H1 (cell line): ENCODE measurements at regions not wholly inside any gene's neighbourhood (a gene's known extent, or its start where the extent isn't known, plus 50 kb on each side); places are given as distances from the start of the nearest gene placed in this dataset.

Experiments
- CTCF ChIA-PET: fragments of 300-600 bp; sonication (Branson Sonifier 250); formaldehyde crosslinking; loops from one replicate; lab custom pipeline; 2021; ENCODE audit not compliant: partially characterized antibody; lab: Charles Lee
- POLR2A ChIA-PET: fragments of 300-600 bp; sonication (Branson Sonifier 250); formaldehyde crosslinking; loops from one replicate; lab custom pipeline; 2021; ENCODE audit warnings: inconsistent platforms; ENCODE audit not compliant: partially characterized antibody; lab: Charles Lee
- DNase-seq, 2 experiments: peaks; one replicate each; pipeline versions ENCODE4 v3.0.0 to v3.0.0-alpha.2; 2010 to 2022; ENCODE audit warnings: low spot score in 2 of 2, low read depth in 1 of 2, mixed read lengths in 1 of 2
- FAIRE-seq: peaks from 2 replicates; lab custom pipeline; 2011; peaks lifted over from hg19 to GRCh38; lab: Jason Lieb, UNC
- H2AFZ ChIP-seq: 2 replicates; pipeline ENCODE4 v1.8.1; 2012; ENCODE audit warnings: low read length, inconsistent platforms
- H2AK5ac ChIP-seq: 2 replicates; pipeline ENCODE4 v1.6.1; 2013; ENCODE audit warnings: low read depth, low read length
- H2BK120ac ChIP-seq: replicated peaks from 2 replicates; pipeline ENCODE3; 2013; ENCODE audit warnings: low read depth, low read length, inconsistent platforms
- H2BK12ac ChIP-seq: 2 replicates; pipeline ENCODE4 v1.6.1; 2013; ENCODE audit warnings: low read depth, low read length
- H2BK15ac ChIP-seq: 2 replicates; pipeline ENCODE4 v1.6.1; 2013; ENCODE audit warnings: low read length
- H2BK20ac ChIP-seq: 2 replicates; pipeline ENCODE4 v1.6.1; 2013; ENCODE audit warnings: low read length
- H2BK5ac ChIP-seq: 2 replicates; pipeline ENCODE4 v1.6.1; 2013; ENCODE audit warnings: low read depth, low read length
- H3K14ac ChIP-seq: 2 replicates; pipeline ENCODE4 v1.6.1; 2013; ENCODE audit warnings: inconsistent platforms; ENCODE audit not compliant: insufficient read length
- H3K18ac ChIP-seq: 2 replicates; pipeline ENCODE4 v1.6.1; 2013; ENCODE audit warnings: low read length; ENCODE audit errors: extremely low read depth
- H3K23ac ChIP-seq: 2 replicates; pipeline ENCODE4 v1.6.1; 2013; ENCODE audit warnings: inconsistent platforms; ENCODE audit not compliant: insufficient read length
- H3K23me2 ChIP-seq: 2 replicates; pipeline ENCODE4 v1.6.1; 2013; ENCODE audit warnings: low read depth, low read length
- H3K27ac ChIP-seq: 2 replicates; pipeline ENCODE4 v1.6.1; 2011; ENCODE audit warnings: low read depth, low read length, inconsistent platforms
- H3K27me3 ChIP-seq, 4 experiments: replicated peaks in 1 of 4; 1 replicate in 1 of 4; 2 replicates in 3 of 4; pipeline versions ENCODE4 v1.6.1 to v1.8.1; 2011 to 2013; ENCODE audit warnings: low read length in 3 of 4, mild to moderate bottlenecking in 3 of 4, inconsistent platforms in 2 of 4, mixed read lengths in 2 of 4, moderate library complexity in 1 of 4; ENCODE audit not compliant: control insufficient read depth in 3 of 4, insufficient read depth in 3 of 4; ENCODE audit errors: extremely low read depth in 1 of 4
- H3K36me3 ChIP-seq, 4 experiments: 2 replicates each; pipeline versions ENCODE4 v1.6.1 to v1.8.1; 2011 to 2013; ENCODE audit warnings: mild to moderate bottlenecking in 4 of 4, low read length in 3 of 4, moderate library complexity in 2 of 4, control low read depth in 1 of 4, inconsistent platforms in 1 of 4; ENCODE audit not compliant: insufficient read depth in 4 of 4, control insufficient read depth in 2 of 4
- H3K4ac ChIP-seq: replicated peaks from 2 replicates; pipeline ENCODE3; 2013; ENCODE audit warnings: low read length, low read depth, mixed read lengths, inconsistent platforms; ENCODE audit not compliant: insufficient read length
- H3K4me1 ChIP-seq, 4 experiments: replicated peaks in 1 of 4; 1 replicate in 1 of 4; 2 replicates in 3 of 4; pipeline versions ENCODE4 v1.6.1 to v1.8.1; 2011 to 2013; ENCODE audit warnings: low read length in 3 of 4, inconsistent platforms in 2 of 4, mixed read lengths in 1 of 4; ENCODE audit not compliant: insufficient read depth in 4 of 4, control insufficient read depth in 3 of 4
- H3K4me2 ChIP-seq, 2 experiments: 2 replicates each; pipeline versions ENCODE4 v1.6.1 to v1.8.1; 2011 to 2013; ENCODE audit warnings: low read depth in 2 of 2, low read length in 2 of 2, control low read depth in 1 of 2, inconsistent platforms in 1 of 2, mild to moderate bottlenecking in 1 of 2; ENCODE audit not compliant: insufficient read depth in 1 of 2
- H3K4me3 ChIP-seq, 4 experiments: fragments of 200-600, 300-600 bp in 1 of 4; sonication (generic), shearing (Covaris generic), sonication (Bioruptor Twin) in 1 of 4; 2 replicates each; pipeline versions ENCODE4 v1.5.1 to v1.8.1; 2011 to 2016; ENCODE audit warnings: low read length in 4 of 4, low read depth in 3 of 4, control low read depth in 2 of 4, inconsistent platforms in 2 of 4, mild to moderate bottlenecking in 2 of 4, mixed read lengths in 1 of 4, moderate library complexity in 1 of 4; ENCODE audit not compliant: insufficient read depth in 2 of 4; ENCODE audit errors: extremely low read depth in 1 of 4
- H3K56ac ChIP-seq: replicated peaks from 2 replicates; pipeline ENCODE3; 2013; ENCODE audit warnings: low read depth, mild to moderate bottlenecking, mixed read lengths, low read length, inconsistent platforms; ENCODE audit not compliant: insufficient read length
- H3K79me1 ChIP-seq: 2 replicates; pipeline ENCODE4 v1.6.1; 2013; ENCODE audit warnings: low read depth, low read length, control low read depth
- H3K79me2 ChIP-seq, 2 experiments: 2 replicates each; pipeline versions ENCODE4 v1.6.1 to v1.8.1; 2012 to 2013; ENCODE audit warnings: low read length in 2 of 2, mild to moderate bottlenecking in 2 of 2, inconsistent platforms in 1 of 2; ENCODE audit not compliant: insufficient read depth in 2 of 2, control insufficient read depth in 1 of 2
- H3K9ac ChIP-seq, 4 experiments: replicated peaks in 1 of 4; 1 replicate in 1 of 4; 2 replicates in 3 of 4; pipeline versions ENCODE4 v1.6.1 to v1.8.1; 2011 to 2013; ENCODE audit warnings: low read depth in 3 of 4, low read length in 3 of 4, control low read depth in 2 of 4, mild to moderate bottlenecking in 2 of 4, moderate library complexity in 2 of 4, inconsistent platforms in 1 of 4; ENCODE audit errors: extremely low read depth in 1 of 4
- H3K9me3 ChIP-seq, 2 experiments: 2 replicates each; pipeline versions ENCODE4 v1.6.1 to v1.8.1; 2012 to 2013; ENCODE audit warnings: mild to moderate bottlenecking in 2 of 2, moderate library complexity in 2 of 2, control low read depth in 1 of 2, inconsistent platforms in 1 of 2, low read depth in 1 of 2, low read length in 1 of 2, mixed read lengths in 1 of 2; ENCODE audit not compliant: insufficient read depth in 2 of 2
- H4K20me1 ChIP-seq, 2 experiments: replicated peaks in 1 of 2; 2 replicates each; pipeline versions ENCODE3 to v1.8.1; 2011 to 2013; ENCODE audit warnings: inconsistent platforms in 2 of 2, low read length in 2 of 2, mild to moderate bottlenecking in 1 of 2; ENCODE audit not compliant: insufficient read depth in 2 of 2, control insufficient read depth in 1 of 2
- H4K5ac ChIP-seq: 2 replicates; pipeline ENCODE4 v1.6.1; 2013; ENCODE audit warnings: low read length, low read depth, mixed read lengths, inconsistent platforms; ENCODE audit not compliant: insufficient read length
- H4K8ac ChIP-seq: 2 replicates; pipeline ENCODE4 v1.8.0; 2013; ENCODE audit warnings: mild to moderate bottlenecking, moderate library complexity, low read length, inconsistent platforms; ENCODE audit not compliant: insufficient read depth; ENCODE audit errors: extremely low read depth
- H4K91ac ChIP-seq: replicated peaks from 2 replicates; pipeline ENCODE3; 2013; ENCODE audit warnings: low read length, mixed read lengths, inconsistent platforms; ENCODE audit not compliant: insufficient read length
- ASH2L ChIP-seq: fragments of 200-600, 300-600 bp; sonication (generic); IDR thresholded peaks from one replicate; pipeline ENCODE4 v1.7.1; 2017; ENCODE audit warnings: low read length
- BACH1 ChIP-seq: IDR thresholded peaks from 2 replicates; pipeline ENCODE4 v1.6.1; 2012; ENCODE audit warnings: low read length, improper control_type of control experiment
- EGR1 ChIP-seq: IDR thresholded peaks from 2 replicates; pipeline ENCODE4 v1.6.1; 2011; ENCODE audit warnings: low read depth, low read length, borderline replicate concordance
- EZH2 ChIP-seq: fragments of 200-600 bp; sonication (generic); IDR thresholded peaks from 2 replicates; pipeline ENCODE4 v1.7.1; 2012; ENCODE audit warnings: low read depth, mild to moderate bottlenecking, moderate library complexity, low read length, inconsistent platforms; ENCODE audit not compliant: severe bottlenecking
- GABPA ChIP-seq: IDR thresholded peaks from 2 replicates; pipeline ENCODE4 v1.6.1; 2011; ENCODE audit warnings: mild to moderate bottlenecking, low read length, moderate library complexity, borderline replicate concordance; ENCODE audit not compliant: insufficient read depth
- HDAC6 ChIP-seq: IDR thresholded peaks from one replicate; pipeline ENCODE4 v1.7.1; 2012; ENCODE audit warnings: low read depth, mild to moderate bottlenecking, inconsistent platforms, low read length, moderate library complexity
- MAFK ChIP-seq: IDR thresholded peaks from 2 replicates; pipeline ENCODE4 v1.6.1; 2012; ENCODE audit warnings: low read depth, mild to moderate bottlenecking, improper control_type of control experiment, low read length
- NANOG ChIP-seq: IDR thresholded peaks from 2 replicates; pipeline ENCODE4 v1.6.1; 2011; ENCODE audit warnings: low read length, low read depth, mild to moderate bottlenecking, inconsistent platforms; ENCODE audit not compliant: insufficient read depth, poor library complexity, severe bottlenecking
- RAD21 ChIP-seq, 2 experiments: IDR thresholded peaks in 1 of 2; conservative IDR thresholded peaks in 1 of 2; 2 replicates each; pipeline ENCODE4 v1.6.1; 2011; ENCODE audit warnings: low read depth in 2 of 2, low read length in 2 of 2, improper control_type of control experiment in 1 of 2, inconsistent platforms in 1 of 2, mild to moderate bottlenecking in 1 of 2, moderate library complexity in 1 of 2
- RBBP5 ChIP-seq: IDR thresholded peaks from 2 replicates; pipeline ENCODE4 v1.7.1; 2012; ENCODE audit warnings: low read depth, mild to moderate bottlenecking, inconsistent platforms, low read length, moderate library complexity, borderline replicate concordance
- RFX5 ChIP-seq: IDR thresholded peaks from 2 replicates; pipeline ENCODE4 v1.6.1; 2011; ENCODE audit warnings: low read depth, low read length, improper control_type of control experiment, borderline replicate concordance
- RXRA ChIP-seq: IDR thresholded peaks from 2 replicates; pipeline ENCODE4 v1.6.1; 2011; ENCODE audit warnings: low read depth, mild to moderate bottlenecking, low read length, moderate library complexity; ENCODE audit not compliant: insufficient read depth
- SIN3A ChIP-seq, 2 experiments: IDR thresholded peaks in 1 of 2; conservative IDR thresholded peaks in 1 of 2; 2 replicates each; pipeline ENCODE4 v1.6.1; 2011 to 2012; ENCODE audit warnings: low read length in 2 of 2, improper control_type of control experiment in 1 of 2, low read depth in 1 of 2, mild to moderate bottlenecking in 1 of 2
- SIRT6 ChIP-seq: IDR thresholded peaks from one replicate; pipeline ENCODE4 v1.7.1; 2012; ENCODE audit warnings: low read length, inconsistent platforms
- WGBS, 2 experiments: shearing (Covaris generic) in 1 of 2; methylation state at CpG; one replicate each; pipeline versions ENCODE4 v1.1.6 to v1.1.7; 2013 to 2015; ENCODE audit warnings: low lambda C conversion rate in 2 of 2, mixed read lengths in 2 of 2, inconsistent platforms in 1 of 2, low coverage in 1 of 2, missing lambda C conversion rate in 1 of 2; ENCODE audit not compliant: insufficient replicate concordance in 2 of 2, insufficient coverage in 1 of 2, insufficient read length in 1 of 2; ENCODE audit errors: extremely low coverage in 1 of 2, missing lambda C conversion rate in 1 of 2; 5-methylcytosine and 5-hydroxymethylcytosine counted together

DNA sequence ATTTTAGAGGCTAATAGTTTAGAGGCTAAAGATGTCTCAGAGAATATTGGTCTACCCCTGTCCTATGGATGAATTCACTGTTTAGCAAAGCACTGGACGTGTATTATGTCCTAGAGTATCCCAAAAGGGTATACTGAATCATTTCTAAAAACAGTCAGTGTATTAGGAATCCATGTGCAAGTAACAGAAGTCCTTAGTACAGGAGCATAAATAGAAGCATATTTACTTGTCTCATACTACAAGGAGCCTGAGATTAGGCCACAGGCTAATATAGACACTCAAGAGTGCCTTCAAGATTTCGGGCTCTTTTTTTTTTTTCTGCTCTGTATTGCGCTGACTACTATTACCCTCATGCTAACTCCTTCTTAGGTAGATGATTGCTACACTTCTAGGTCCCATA is 518.9 kb downstream of the USP25 start:
- H2BK20ac ChIP-seq, result no peak overlapping the region
- POLR2A ChIA-PET, result no interaction called here
- TF ChIP-seq RAD21 (IDR thresholded peaks at IDR 0.05 in 1 of 2, conservative IDR thresholded peaks at IDR 0.05 in 1 of 2; ENCODE audit: low read depth in 2 of 2, low read length in 2 of 2) (no peak), RFX5 (no peak), EGR1 (no peak), EZH2 (no peak), SIN3A (conservative IDR thresholded peaks at IDR 0.05 in 1 of 2, IDR thresholded peaks at IDR 0.05 in 1 of 2; ENCODE audit: low read depth in 1 of 2, low read length in 2 of 2) (no peak), BACH1 (no peak), GABPA (no peak), HDAC6 (no peak), ASH2L (no peak), NANOG (no peak), RXRA (no peak), RBBP5 (no peak), SIRT6 (no peak), MAFK (no peak)

More for the DNA sequence above, 518.9 kb downstream of the USP25 start:
- Histone ChIP-seq H2BK15ac (no peak overlapping the region), H3K27ac (no peak overlapping the region), H4K8ac (no peak overlapping the region), H3K27me3 (no peaks in the 10 kb centered on the region; a peak in 1 of 7 replicates), H3K9ac (no peak overlapping the region), H2AFZ (no peak overlapping the region), H3K4me2 (no peak overlapping the region), H2BK120ac (no peak overlapping the region), H3K79me2 (no peaks in the 10 kb centered on the region), H2BK5ac (no peak overlapping the region), H3K23me2 (no peaks in the 10 kb centered on the region), H3K79me1 (no peaks in the 10 kb centered on the region), H3K9me3 (no peaks in the 10 kb centered on the region), H3K4me3 (no peak overlapping the region), H3K36me3 (no peaks in the 10 kb centered on the region), H3K4me1 (peaks cover 0 to 2% (median 0%) of the 10 kb centered on the region in 4 experiments; a peak in 1 of 7 replicates), H3K56ac (no peak overlapping the region), H2AK5ac (no peak overlapping the region), H3K23ac (no peak overlapping the region), H3K14ac (no peak overlapping the region), H4K91ac (no peak overlapping the region), H2BK12ac (no peak overlapping the region), H3K4ac (no peak overlapping the region), H3K18ac (no peak overlapping the region), H4K5ac (no peak overlapping the region), H4K20me1 (no peaks in the 10 kb centered on the region)
- CTCF ChIA-PET, result no interaction called here
- 90% methylated on average over 3 of the region's 3 CpGs; no CpG with 5 or more reads in 1 of the 2 experiments for WGBS, 2 experiments
- DNase-seq, result no peak
- no peak for FAIRE-seq
